WTC11 (cell line): ENCODE measurements at regions not wholly inside any gene's neighbourhood (a gene's known extent, or its start where the extent isn't known, plus 50 kb on each side); places are given as distances from the start of the nearest gene placed in this dataset.

Experiments used
- ATAC-seq: fragments of 200-7000 bp; cut with Tn5 transposase; 2 replicates; pipeline ENCODE4 v1.10.0; 2021; ENCODE audit warnings: mild to moderate bottlenecking, moderate library complexity
- CTCF ChIA-PET: fragments of 300-600 bp; sonication (Branson Sonifier 250); formaldehyde crosslinking; loops from one replicate; lab custom pipeline; 2021; ENCODE audit warnings: antibody characterized with exemption; lab: Charles Lee
- POLR2A ChIA-PET: fragments of 350-600 bp; sonication (Branson Sonifier 250); formaldehyde crosslinking; loops from one replicate; lab custom pipeline; 2021; ENCODE audit warnings: antibody characterized with exemption; lab: Charles Lee
- DNase-seq: peaks from one replicate; pipeline ENCODE4 v3.0.0; 2021; ENCODE audit warnings: low spot score
- H3K27ac Mint-ChIP-seq: 2 replicates; pipeline ENCODE4 v1.8.0; 2021; ENCODE audit warnings: mixed read lengths
- H3K27me3 Mint-ChIP-seq: 2 replicates; pipeline ENCODE4 v1.8.0; 2021; ENCODE audit warnings: low read depth, mild to moderate bottlenecking, moderate library complexity, mixed read lengths
- H3K36me3 Mint-ChIP-seq: 2 replicates; pipeline ENCODE4 v1.8.0; 2021; ENCODE audit warnings: mixed read lengths
- H3K4me1 Mint-ChIP-seq: 2 replicates; pipeline ENCODE4 v1.8.0; 2022; ENCODE audit warnings: mixed read lengths
- H3K4me3 Mint-ChIP-seq: 2 replicates; pipeline ENCODE4 v1.8.0; 2021; ENCODE audit warnings: mild to moderate bottlenecking, moderate library complexity, mixed read lengths
- H3K9me3 Mint-ChIP-seq: 2 replicates; pipeline ENCODE4 v1.8.0; 2021; ENCODE audit warnings: mixed read lengths
- CDX4 ChIP-seq: fragments of 250-450 bp; sonication (Bioruptor Pico); IDR thresholded peaks from 2 replicates; pipeline ENCODE4 v1.9.0; 2021; ENCODE audit warnings: moderate library complexity, mild to moderate bottlenecking, inconsistent platforms, borderline replicate concordance
- CREB1 ChIP-seq: sonication (generic); formaldehyde crosslinking; IDR thresholded peaks from 2 replicates; pipeline ENCODE4 v1.8.0; 2023; ENCODE audit warnings: mild to moderate bottlenecking, missing genetic modification reagents
- ERG ChIP-seq: fragments of 250-450 bp; sonication (Bioruptor Pico); IDR thresholded peaks from 2 replicates; pipeline ENCODE4 v1.8.0; 2021; ENCODE audit warnings: mild to moderate bottlenecking
- FOXK1 ChIP-seq: sonication (generic); formaldehyde crosslinking; IDR thresholded peaks from 2 replicates; pipeline ENCODE4 v1.8.0; 2022; ENCODE audit warnings: mild to moderate bottlenecking, moderate library complexity, missing genetic modification reagents
- FOXP1 ChIP-seq: sonication (generic); formaldehyde crosslinking; IDR thresholded peaks from 2 replicates; pipeline ENCODE4 v1.8.0; 2022; ENCODE audit warnings: missing genetic modification reagents, mild to moderate bottlenecking, moderate library complexity, borderline replicate concordance
- NR1H2 ChIP-seq: sonication (generic); formaldehyde crosslinking; IDR thresholded peaks from 2 replicates; pipeline ENCODE4 v1.9.0; 2021; ENCODE audit warnings: mild to moderate bottlenecking, moderate library complexity, missing genetic modification reagents
- PRRX2 ChIP-seq: fragments of 250-450 bp; sonication (Bioruptor Pico); IDR thresholded peaks from 2 replicates; pipeline ENCODE4 v1.8.0; 2021; ENCODE audit warnings: mild to moderate bottlenecking
- RORB ChIP-seq: fragments of 250-450 bp; sonication (Bioruptor Pico); IDR thresholded peaks from 2 replicates; pipeline ENCODE4 v1.9.0; 2021; ENCODE audit warnings: mild to moderate bottlenecking
- TCF7 ChIP-seq: sonication (generic); formaldehyde crosslinking; IDR thresholded peaks from 2 replicates; pipeline ENCODE4 v1.8.0; 2022; ENCODE audit warnings: mild to moderate bottlenecking, low read depth, missing genetic modification reagents, moderate library complexity
- USF1 ChIP-seq: sonication (generic); formaldehyde crosslinking; IDR thresholded peaks from 2 replicates; pipeline ENCODE4 v1.8.0; 2022; ENCODE audit warnings: mild to moderate bottlenecking, missing genetic modification reagents
- ZMAT4 ChIP-seq: fragments of 250-450 bp; sonication (Bioruptor Pico); IDR thresholded peaks from 2 replicates; pipeline ENCODE4 v1.9.0; 2021; ENCODE audit warnings: mild to moderate bottlenecking
- ZNF281 ChIP-seq: sonication (generic); formaldehyde crosslinking; IDR thresholded peaks from 2 replicates; pipeline ENCODE4 v1.8.0; 2023; ENCODE audit warnings: mild to moderate bottlenecking, missing genetic modification reagents
- ZNF416 ChIP-seq: fragments of 250-450 bp; sonication (Bioruptor Pico); IDR thresholded peaks from 2 replicates; pipeline ENCODE4 v1.9.0; 2021; ENCODE audit warnings: mild to moderate bottlenecking, inconsistent platforms
- ZNF425 ChIP-seq: fragments of 250-450 bp; sonication (Bioruptor Pico); conservative IDR thresholded peaks from 2 replicates; pipeline ENCODE4 v1.9.0; 2021; ENCODE audit warnings: mild to moderate bottlenecking
- ZNF532 ChIP-seq: fragments of 250-450 bp; sonication (Bioruptor Pico); IDR thresholded peaks from 2 replicates; pipeline ENCODE4 v1.9.0; 2021; ENCODE audit warnings: mild to moderate bottlenecking, borderline replicate concordance

GRCh38 chr11:29331451-29332010, 685.3 kb downstream of the KCNA4 start:
- no peaks in the 10 kb centered on the region for H3K4me1 Mint-ChIP-seq
- H3K9me3 Mint-ChIP-seq = no peaks in the 10 kb centered on the region
- no peaks in the 10 kb centered on the region; the same call in 1 of the 2 replicates for H3K27me3 Mint-ChIP-seq
- no peak for TF ChIP-seq FOXP1 (CRISPR knock-in tag)
- TF ChIP-seq CDX4 = no peak
- no peak for TF ChIP-seq FOXK1 (CRISPR knock-in tag)
- TF ChIP-seq CREB1 (CRISPR knock-in tag) = no peak
- no peak for TF ChIP-seq NR1H2
- TF ChIP-seq ZNF532 (CRISPR knock-in tag) = no peak
- no peak for DNase-seq
- ATAC-seq = no peak
- ChIA-PET POLR2A (no interaction called here), CTCF (no interaction called here)
- H3K27ac Mint-ChIP-seq = no peak overlapping the region; the same call in 1 of the 2 replicates
- no peak overlapping the region for H3K4me3 Mint-ChIP-seq
- H3K36me3 Mint-ChIP-seq = no peaks in the 10 kb centered on the region

- CTCF ChIA-PET = interaction anchor here (1.0 to 3.0 kb wide), 7 partner anchors 9 to 1630 kb away, joined by 3 to 14 read pairs (median 4); no protein-coding TSS in a partner anchor
- Mint-ChIP-seq H3K4me3 (no peak overlapping the region), H3K4me1 (no peaks in the 10 kb centered on the region), H3K36me3 (no peaks in the 10 kb centered on the region), H3K9me3 (no peaks in the 10 kb centered on the region), H3K27me3 (no peaks in the 10 kb centered on the region; the same call in 1 of the 2 replicates), H3K27ac (no peak overlapping the region)
- DNase-seq (no peak), ATAC-seq (peak; percentile 47; the same call in 1 of the 2 replicates)
- POLR2A ChIA-PET = interaction anchor here (0.6 kb wide), 1 partner anchor 11 kb away, joined by 3 read pairs; no protein-coding TSS in a partner anchor
- no peak for TF ChIP-seq ERG (CRISPR knock-in tag)
- TF ChIP-seq TCF7 (CRISPR knock-in tag) = no peak
- TF ChIP-seq ZNF425 (CRISPR knock-in tag) = no peak
- TF ChIP-seq USF1 = no peak
- TF ChIP-seq PRRX2 (CRISPR knock-in tag) = no peak
- no peak for TF ChIP-seq ZNF416 (CRISPR knock-in tag)
- no peak for TF ChIP-seq ZMAT4 (CRISPR knock-in tag)
- TF ChIP-seq FOXK1 (CRISPR knock-in tag) = no peak
- no peak for TF ChIP-seq RORB (CRISPR knock-in tag)
- TF ChIP-seq ZNF281 = no peak
These were observed 687.8 kb downstream of the KCNA4 start for GRCh38 chr11:29328961-29329441.
